Heart left ventricle (tissue), 16 donors: ENCODE measurements at regions not wholly inside any gene's neighbourhood (a gene's known extent, or its start where the extent isn't known, plus 50 kb on each side); places are given as distances from the start of the nearest gene placed in this dataset.

Experiments
- ATAC-seq, 4 donors: fragments of 200-7000 bp; cut with Tn5 transposase; one replicate each; pipeline ENCODE4 v1.9.1; 2020 to 2022; ENCODE audit warnings: moderate library complexity in 4 of 4, mild to moderate bottlenecking in 3 of 4, moderate number of reproducible peaks in 1 of 4
- DNase-seq, 5 donors: peaks; one replicate each; pipeline ENCODE4 v3.0.0-alpha.2; 2020
- H3K27ac ChIP-seq, 12 donors: fragments of 200-600 bp; sonication (generic) in 4 of 12; one replicate each; pipeline versions ENCODE4 v1.5.0 to v1.8.0; 2016 to 2022; ENCODE audit warnings: mild to moderate bottlenecking in 2 of 12
- H3K27me3 ChIP-seq, 9 donors: fragments of 200-600 bp; sonication (generic) in 2 of 9; one replicate each; pipeline versions ENCODE4 v1.5.1 to v1.8.0; 2016 to 2022; ENCODE audit warnings: mild to moderate bottlenecking in 3 of 9
- H3K36me3 ChIP-seq, 9 donors: fragments of 200-600 bp; sonication (generic) in 2 of 9; one replicate each; pipeline versions ENCODE4 v1.5.0 to v1.8.0; 2018 to 2022; ENCODE audit warnings: mild to moderate bottlenecking in 2 of 9
- H3K4me1 ChIP-seq, 12 donors: fragments of 200-600 bp; sonication (generic) in 4 of 12; one replicate each; pipeline versions ENCODE4 v1.5.0 to v1.8.0; 2016 to 2022; ENCODE audit warnings: mild to moderate bottlenecking in 3 of 12
- H3K4me3 ChIP-seq, 12 donors: fragments of 200-600 bp; sonication (generic) in 4 of 12; one replicate each; pipeline versions ENCODE4 v1.5.0 to v1.8.0; 2017 to 2022; ENCODE audit warnings: mild to moderate bottlenecking in 9 of 12, moderate library complexity in 4 of 12
- H3K9me3 ChIP-seq, 12 donors: fragments of 200-600 bp; sonication (generic) in 4 of 12; one replicate each; pipeline versions ENCODE4 v1.5.0 to v1.8.0; 2016 to 2022; ENCODE audit warnings: mild to moderate bottlenecking in 1 of 12
- CTCF ChIP-seq, 12 donors: fragments of 200-600 bp; sonication (generic) in 4 of 12; IDR thresholded peaks; one replicate each; pipeline versions ENCODE4 v1.5.0 to v1.8.0; 2018 to 2022; ENCODE audit warnings: antibody characterized with exemption in 12 of 12, mild to moderate bottlenecking in 5 of 12
- POLR2A ChIP-seq, 2 donors: fragments of 450-650 bp; IDR thresholded peaks; one replicate each; pipeline ENCODE4 v1.6.1; 2017; ENCODE audit warnings: antibody characterized with exemption in 2 of 2, mild to moderate bottlenecking in 2 of 2, moderate library complexity in 2 of 2
- WGBS, 4 donors: extraction: QIAGEN DNeasy Blood & Tissue Kit in 2 of 4; methylation state at CpG; one replicate each; pipeline versions ENCODE4 v1.1.5 to v1.1.7; 2013 to 2018; 5-methylcytosine and 5-hydroxymethylcytosine counted together
- intact Hi-C, 10 donors: fragments of 100-400 bp; cut with DNase I; formaldehyde crosslinking; loops; one replicate each; pipeline versions ENCODE4 v1.11.1 to v1.14.2; 2022
- donor health status: ischemic (EF 13 %, LVEDD 7.1; RV severe dilation, severe dysfunction).
- donor health status: healthy with polysubstance abuse.
- donor health status: DM: no; HTN: yes; CAD: no.
- donor health status: DM: no; HTN: no; CAD: no.
- donor health status: ischemic (EF 25% LVEDD 6.9; RV normal size, moderate dysfunction).
- donor health status: ischemic (EF 25% LVEDD 5.7; RV mildly dilated, moderate dysfunction).
- donor health status: healthy.
- donor health status: DM: yes; HTN: yes; CAD: no.
- donor health status: ischemic (EF 35%, LVEDD 5.7; RV mildly dilated, moderate dysfunction).
- donor health status: nonischemic (EF 11% LVEDD 7.7; RV severe dilation, severe dysfunction).
- donor health status: DM: yes; HTN: yes; CAD: no.
- donor health status: PGD.
- donor health status: ischemic (EF 29% LVEDD 5.4; RV normal size, mild dysfunction).
- donor health status: nonischemic (EF 23%, LVEDD 6.1; RV moderate dilation, normal function).

- Histone ChIP-seq H3K9me3 (peaks cover 0 to 8% (median 1%) of the 10 kb centered on the region in 12 donors), H3K27me3 (peaks cover 0 to 36% (median 6%) of the 10 kb centered on the region in 9 donors), H3K27ac (no peak overlapping the region), H3K4me1 (no peaks in the 10 kb centered on the region), H3K36me3 (no peaks in the 10 kb centered on the region), H3K4me3 (no peak overlapping the region)
- intact Hi-C loops: no loop called here
- TF ChIP-seq CTCF (IDR thresholded peaks at IDR 0.05) (no peak), POLR2A (IDR thresholded peaks at IDR 0.05) (no peak)
- DNase-seq: no peak
- 77 to 88% (median 81%) methylated on average over 2 of the region's 2 CpGs for WGBS, 4 donors
- ATAC-seq: no peak
These were observed 151.6 kb upstream of the KCNG1 start for GRCh38 chr20:51174536-51174935.

DNA sequence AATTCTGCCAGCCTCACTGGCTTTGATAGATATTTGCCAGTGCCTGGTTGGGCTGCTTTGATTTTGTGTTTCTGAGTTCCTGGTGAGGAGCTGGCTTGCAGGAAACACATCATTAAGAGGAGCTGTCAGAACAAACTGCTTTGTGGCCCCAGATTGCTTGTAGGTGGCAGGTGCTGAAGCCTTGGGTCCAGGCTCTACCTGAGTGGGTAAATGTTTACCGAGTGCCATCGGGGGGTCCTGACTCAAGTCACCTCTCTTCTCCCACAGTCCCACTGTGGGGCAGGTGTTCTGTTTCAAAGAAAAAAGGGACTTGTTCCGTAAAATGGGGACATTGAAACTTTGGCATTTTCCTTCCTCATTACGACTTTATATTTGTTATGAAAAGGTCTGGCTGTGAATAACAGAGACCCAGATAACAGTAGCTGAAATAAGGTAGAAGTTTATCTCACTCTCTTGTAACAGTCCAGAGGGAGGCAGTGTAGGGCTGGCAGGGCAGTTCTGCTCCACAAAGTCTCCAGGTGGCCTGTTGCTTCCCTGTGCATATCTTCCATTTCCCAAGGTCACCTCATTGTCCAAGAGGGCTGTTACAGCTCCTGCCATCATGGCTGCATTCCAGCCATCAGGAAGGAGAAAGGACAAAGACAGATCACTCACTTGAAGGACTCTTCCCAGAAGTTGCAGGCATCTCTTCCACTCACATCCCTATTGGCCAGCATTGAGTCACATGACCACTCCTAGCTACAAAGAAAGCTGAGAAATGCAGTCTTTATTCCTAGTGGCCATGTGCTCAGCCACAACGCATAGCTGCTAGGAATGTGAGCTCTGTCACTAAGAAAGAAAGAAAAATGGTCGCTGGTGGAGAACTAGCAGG, 149.9 kb upstream of the KCNG1 start:
- Histone ChIP-seq H3K27me3 (peaks cover 0 to 30% (median under 1%) of the 10 kb centered on the region in 9 donors), H3K4me3 (no peak overlapping the region), H3K4me1 (no peaks in the 10 kb centered on the region), H3K36me3 (no peaks in the 10 kb centered on the region), H3K27ac (no peak overlapping the region), H3K9me3 (peaks cover 0 to 16% (median 4%) of the 10 kb centered on the region in 12 donors)
- no peak for DNase-seq
- no peak for TF ChIP-seq CTCF (IDR thresholded peaks at IDR 0.05)
- TF ChIP-seq POLR2A (IDR thresholded peaks at IDR 0.05): no peak
- WGBS, 4 donors: 77 to 84% (median 83%) methylated on average over 6 of the region's 6 CpGs
- intact Hi-C loops: no loop called here
- no peak for ATAC-seq

GRCh38 chr20:51171141-51171540, 148.2 kb upstream of the KCNG1 start:
- no peak for ATAC-seq
- intact Hi-C loops: no loop called here
- peaks cover 0 to 29% (median 0%) of the 10 kb centered on the region in 9 donors for H3K27me3 ChIP-seq

More at GRCh38 chr20:51171141-51171540, 148.2 kb upstream of the KCNG1 start:
- DNase-seq: no peak
- no peak for TF ChIP-seq CTCF (IDR thresholded peaks at IDR 0.05)
- TF ChIP-seq POLR2A (IDR thresholded peaks at IDR 0.05): no peak
- peaks cover 0 to 16% (median 4%) of the 10 kb centered on the region in 12 donors for H3K9me3 ChIP-seq
- no peaks in the 10 kb centered on the region for H3K4me1 ChIP-seq
- no peak overlapping the region for H3K4me3 ChIP-seq
- H3K27ac ChIP-seq: no peak overlapping the region
- H3K36me3 ChIP-seq: no peaks in the 10 kb centered on the region
- WGBS, 4 donors: 79 to 93% (median 83%) methylated on average over 2 of the region's 2 CpGs
